K562 (cell line): ENCODE measurements at regions not wholly inside any gene's neighbourhood (a gene's known extent, or its start where the extent isn't known, plus 50 kb on each side); places are given as distances from the start of the nearest gene placed in this dataset.

Experiments used
- ATAC-seq: fragments of 200-7000 bp; cut with Tn5 transposase; 3 replicates; pipeline ENCODE4 v1.9.1; 2020; ENCODE audit warnings: moderate library complexity
- BruUV-seq: library from RNA; stranded (reverse); fragments of 400-500 nt; replicated peaks from 2 replicates; lab custom pipeline; 2021; lab: Mats Ljungman, UMichigan
- CTCF ChIA-PET: fragments of 300-600 bp; formaldehyde crosslinking; extraction: SDS; loops from one replicate; lab custom pipeline; 2021; ENCODE audit warnings: low intra/inter-chr PET ratio; lab: Yijun Ruan, JAX
- POLR2A ChIA-PET: fragments of 300-600, 350-650 bp; sonication (Branson Sonifier 250); formaldehyde crosslinking; extraction: SDS; loops from one replicate; lab custom pipeline; 2021; ENCODE audit warnings: antibody characterized with exemption, inconsistent platforms; lab: Yijun Ruan, JAX
- DNase-seq, 4 experiments: peaks; one replicate each; pipeline versions ENCODE4 v3.0.0 to v3.0.0-alpha.2; 2011 to 2018; ENCODE audit warnings: low spot score in 3 of 4, mixed read lengths in 3 of 4; ENCODE audit errors: extremely low read depth in 1 of 4
- FAIRE-seq: peaks from 2 replicates; lab custom pipeline; 2011; peaks lifted over from hg19 to GRCh38; lab: Jason Lieb, UNC
- H2AFZ ChIP-seq: 2 replicates; pipeline ENCODE4 v1.6.0; 2011; ENCODE audit warnings: low read depth, low read length, control low read depth, inconsistent platforms
- H3K27ac ChIP-seq: fragments of 200-600 bp; 3 replicates; pipeline ENCODE4 v1.8.0; 2011; ENCODE audit warnings: low read depth, mild to moderate bottlenecking, control low read depth, inconsistent platforms, low read length, moderate library complexity, mixed read lengths; ENCODE audit errors: extremely low read depth
- H3K27me3 ChIP-seq, 2 experiments: fragments of 300-600 bp in 1 of 2; 2 replicates in 1 of 2; 3 replicates in 1 of 2; pipeline versions ENCODE4 v1.6.0 to v1.8.0; 2011; ENCODE audit warnings: inconsistent platforms in 2 of 2, low read length in 2 of 2, mild to moderate bottlenecking in 1 of 2, mixed read lengths in 1 of 2, moderate library complexity in 1 of 2; ENCODE audit not compliant: control insufficient read depth in 2 of 2, insufficient read depth in 2 of 2
- H3K36me3 ChIP-seq: fragments of 300-600 bp; 3 replicates; pipeline ENCODE4 v1.8.0; 2011; ENCODE audit warnings: mild to moderate bottlenecking, low read length, inconsistent platforms; ENCODE audit not compliant: control insufficient read depth, insufficient read depth
- H3K4me1 ChIP-seq, 2 experiments: fragments of 200-600 bp in 1 of 2; replicated peaks in 1 of 2; 2 replicates in 1 of 2; 3 replicates in 1 of 2; pipeline versions ENCODE4 v1.5.1 to v1.8.0; 2011; ENCODE audit warnings: inconsistent platforms in 2 of 2, low read length in 2 of 2, mild to moderate bottlenecking in 1 of 2, mixed read lengths in 1 of 2, moderate library complexity in 1 of 2; ENCODE audit not compliant: control insufficient read depth in 2 of 2, insufficient read depth in 2 of 2
- H3K4me2 ChIP-seq: 2 replicates; pipeline ENCODE4 v1.6.1; 2011; ENCODE audit warnings: low read length, control low read depth, inconsistent platforms, mixed read lengths; ENCODE audit not compliant: insufficient read depth
- H3K4me3 ChIP-seq: fragments of 200-600 bp; sonication (generic), shearing (Covaris generic); 2 replicates; pipeline ENCODE4 v1.5.1; 2016; ENCODE audit warnings: control low read depth, inconsistent platforms
- H3K79me2 ChIP-seq: fragments of 200-600 bp; 3 replicates; pipeline ENCODE4 v1.8.0; 2011; ENCODE audit warnings: low read length, inconsistent platforms; ENCODE audit not compliant: control insufficient read depth, insufficient read depth
- H3K9ac ChIP-seq, 2 experiments: 2 replicates each; pipeline versions ENCODE4 v1.6.0 to v1.6.1; 2011; ENCODE audit warnings: low read depth in 2 of 2, low read length in 2 of 2, control low read depth in 1 of 2, inconsistent platforms in 1 of 2, mild to moderate bottlenecking in 1 of 2, mixed read lengths in 1 of 2; ENCODE audit not compliant: insufficient read depth in 1 of 2
- H3K9me1 ChIP-seq: one replicate; pipeline ENCODE4 v1.6.0; 2011; ENCODE audit warnings: inconsistent platforms, mild to moderate bottlenecking, low read length, moderate library complexity; ENCODE audit not compliant: control insufficient read depth, insufficient read depth
- H3K9me3 ChIP-seq: replicated peaks from 2 replicates; pipeline ENCODE4 v1.5.1; 2011; ENCODE audit warnings: low read depth, low read length, inconsistent platforms; ENCODE audit not compliant: control insufficient read depth, insufficient read depth
- H4K20me1 ChIP-seq: replicated peaks from 2 replicates; pipeline ENCODE4 v1.6.1; 2011; ENCODE audit warnings: low read length, inconsistent platforms, mixed read lengths; ENCODE audit not compliant: control insufficient read depth, insufficient read depth
- BMI1 ChIP-seq: fragments of 150-350 bp; IDR thresholded peaks from 2 replicates; pipeline ENCODE4 v1.6.1; 2014; ENCODE audit warnings: low read length
- ETS2 ChIP-seq: IDR thresholded peaks from 2 replicates; pipeline ENCODE4 v1.6.1; 2016; ENCODE audit warnings: borderline replicate concordance, missing genetic modification characterization, mild to moderate bottlenecking, moderate library complexity, missing compliant biosample characterization; ENCODE audit not compliant: poor library complexity, severe bottlenecking
- ETV1 ChIP-seq: fragments of 450-650 bp; conservative IDR thresholded peaks from 2 replicates; pipeline ENCODE4 v1.6.1; 2016; ENCODE audit warnings: missing genetic modification characterization, control low read depth, low read depth, missing compliant biosample characterization
- FOXK1 ChIP-seq: sonication (generic); formaldehyde crosslinking; IDR thresholded peaks from 2 replicates; pipeline ENCODE4 v1.8.0; 2022; ENCODE audit warnings: missing genetic modification reagents, mild to moderate bottlenecking, borderline replicate concordance
- KLF6 ChIP-seq: fragments of 250-450 bp; sonication (Bioruptor Pico); IDR thresholded peaks from 2 replicates; pipeline ENCODE4 v1.4.0; 2020; ENCODE audit warnings: mild to moderate bottlenecking, moderate library complexity, borderline replicate concordance
- MTA1 ChIP-seq: fragments of 450-650 bp; IDR thresholded peaks from 2 replicates; pipeline ENCODE4 v1.6.1; 2017; ENCODE audit warnings: borderline replicate concordance
- NFXL1 ChIP-seq: fragments of 450-650 bp; formaldehyde crosslinking; IDR thresholded peaks from 2 replicates; pipeline ENCODE4 v1.4.0; 2021; ENCODE audit warnings: mild to moderate bottlenecking
- PTBP1 ChIP-seq: fragments of 200-400 bp; formaldehyde crosslinking; IDR thresholded peaks from 2 replicates; pipeline ENCODE4 v1.6.1; 2017; ENCODE audit warnings: low read depth, low read length
- PYGO2 ChIP-seq: fragments of 450-650 bp; IDR thresholded peaks from 2 replicates; pipeline ENCODE4 v1.6.1; 2016; ENCODE audit warnings: mild to moderate bottlenecking, missing genetic modification characterization, moderate library complexity, missing compliant biosample characterization
- RFX1 ChIP-seq: fragments of 450-650 bp; IDR thresholded peaks from 2 replicates; pipeline ENCODE4 v1.6.1; 2016; ENCODE audit warnings: mild to moderate bottlenecking, moderate library complexity
- RHOXF2B ChIP-seq: fragments of 250-450 bp; sonication (Bioruptor Pico); conservative IDR thresholded peaks from 2 replicates; pipeline ENCODE4 v1.5.1; 2021
- TCF15 ChIP-seq: fragments of 250-450 bp; sonication (Bioruptor Pico); IDR thresholded peaks from 2 replicates; pipeline ENCODE4 v1.8.0; 2022; ENCODE audit warnings: moderate library complexity, mild to moderate bottlenecking, inconsistent platforms
- TCF7L2 ChIP-seq: fragments of 150-350 bp; IDR thresholded peaks from 2 replicates; pipeline ENCODE4 v1.6.1; 2016; ENCODE audit warnings: low read depth, mild to moderate bottlenecking, low read length, moderate library complexity
- ZBTB11 ChIP-seq, 3 experiments: fragments of 200-800 bp in 1 of 3; fragments of 250-450 bp in 1 of 3; fragments of 450-650 bp in 1 of 3; sonication (Bioruptor Pico) in 1 of 3; sonication (Bioruptor generic) in 1 of 3; formaldehyde crosslinking in 1 of 3; IDR thresholded peaks; 2 replicates each; pipeline versions ENCODE4 v1.6.1 to v1.8.0; 2016 to 2022; ENCODE audit warnings: mild to moderate bottlenecking in 2 of 3, missing genetic modification characterization in 2 of 3, missing compliant biosample characterization in 1 of 3, moderate library complexity in 1 of 3
- ZSCAN29 ChIP-seq: fragments of 450-650 bp; IDR thresholded peaks from 2 replicates; pipeline ENCODE4 v1.6.1; 2017
- WGBS: fragments of 100-300 bp; shearing (Covaris generic); methylation state at CpG from one replicate; pipeline ENCODE4 v1.1.6; 2016; ENCODE audit warnings: low coverage, mixed read lengths; ENCODE audit not compliant: insufficient coverage; ENCODE audit errors: missing lambda C conversion rate; 5-methylcytosine and 5-hydroxymethylcytosine counted together
- in situ Hi-C: fragments of 300-500 bp; cut with MboI; formaldehyde crosslinking; loops from 4 replicates; pipeline ENCODE4 v1.15.0; 2018; ENCODE audit warnings: inconsistent platforms, mixed read lengths
- intact Hi-C: fragments of 100-400 bp; cut with micrococcal nuclease; formaldehyde crosslinking; loops from 2 replicates; pipeline ENCODE4 v1.14.2; 2022
- TF ChIP-seq, protein P1 (sequence below): fragments of 450-650 bp; IDR thresholded peaks from 2 replicates; pipeline ENCODE4 v1.6.1; 2017; ENCODE audit warnings: antibody characterized with exemption

GRCh38 chr7:66529883-66530610, 98.6 kb upstream of the KCTD7 start:
- no peak overlapping the region for H3K27ac ChIP-seq
- no TSS peak for BruUV-seq
- ATAC-seq (no peak), DNase-seq (no peak), FAIRE-seq (peak; percentile 6)
- ChIA-PET CTCF (no interaction called here), POLR2A (interaction anchor here (0.9 to 1.9 kb wide), 2 partner anchors 15 to 490 kb away, joined by 3 to 4 read pairs; no protein-coding TSS in a partner anchor)
- H3K4me3 ChIP-seq = no peak overlapping the region
- 62% methylated on average over 16 of the region's 16 CpGs for WGBS
- H3K9me1 ChIP-seq = no peaks in the 10 kb centered on the region
- peaks cover 0 to 8% of the 10 kb centered on the region in 2 experiments; a peak in 1 of 5 replicates for H3K4me1 ChIP-seq
- H3K9me3 ChIP-seq = no peaks in the 10 kb centered on the region
- no peak overlapping the region for H2AFZ ChIP-seq
- no peak overlapping the region for H3K4me2 ChIP-seq
- H3K9ac ChIP-seq = peak overlapping the region in 1 of 2 experiments; percentile 37; a peak in 2 of 4 replicates
- no peaks in the 10 kb centered on the region for H3K36me3 ChIP-seq
- in situ Hi-C loops = no loop called here
- H4K20me1 ChIP-seq = no peaks in the 10 kb centered on the region
- intact Hi-C loops = loop anchor here (10.0 kb wide), 1 partner anchor 495 kb away; no protein-coding TSS in a partner anchor
- H3K79me2 ChIP-seq = no peaks in the 10 kb centered on the region
- H3K27me3 ChIP-seq = no peaks in the 10 kb centered on the region
- TF ChIP-seq ETV1 (no peak), KLF6 (CRISPR knock-in tag) (no peak), TCF7L2 (no peak), RHOXF2B (CRISPR knock-in tag) (no peak), RFX1 (peak; percentile 96), TCF15 (CRISPR knock-in tag) (no peak), PYGO2 (no peak), ZBTB11 (CRISPR knock-in tag; IDR thresholded peaks at IDR 0.05) (no peak), ETS2 (no peak), ZSCAN29 (no peak), NFXL1 (CRISPR knock-in tag) (no peak), FOXK1 (CRISPR knock-in tag) (no peak), PTBP1 (no peak), MTA1 (no peak), BMI1 (peak; percentile 62; the same call in 1 of the 2 replicates)
- TF ChIP-seq, protein P1, sequence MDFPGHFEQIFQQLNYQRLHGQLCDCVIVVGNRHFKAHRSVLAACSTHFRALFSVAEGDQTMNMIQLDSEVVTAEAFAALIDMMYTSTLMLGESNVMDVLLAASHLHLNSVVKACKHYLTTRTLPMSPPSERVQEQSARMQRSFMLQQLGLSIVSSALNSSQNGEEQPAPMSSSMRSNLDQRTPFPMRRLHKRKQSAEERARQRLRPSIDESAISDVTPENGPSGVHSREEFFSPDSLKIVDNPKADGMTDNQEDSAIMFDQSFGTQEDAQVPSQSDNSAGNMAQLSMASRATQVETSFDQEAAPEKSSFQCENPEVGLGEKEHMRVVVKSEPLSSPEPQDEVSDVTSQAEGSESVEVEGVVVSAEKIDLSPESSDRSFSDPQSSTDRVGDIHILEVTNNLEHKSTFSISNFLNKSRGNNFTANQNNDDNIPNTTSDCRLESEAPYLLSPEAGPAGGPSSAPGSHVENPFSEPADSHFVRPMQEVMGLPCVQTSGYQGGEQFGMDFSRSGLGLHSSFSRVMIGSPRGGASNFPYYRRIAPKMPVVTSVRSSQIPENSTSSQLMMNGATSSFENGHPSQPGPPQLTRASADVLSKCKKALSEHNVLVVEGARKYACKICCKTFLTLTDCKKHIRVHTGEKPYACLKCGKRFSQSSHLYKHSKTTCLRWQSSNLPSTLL = no peak
